GM12891 (cell line): ENCODE measurements at regions not wholly inside any gene's neighbourhood (a gene's known extent, or its start where the extent isn't known, plus 50 kb on each side); places are given as distances from the start of the nearest gene placed in this dataset.

Experiments used
- PAX5 ChIP-seq: IDR thresholded peaks from 2 replicates; pipeline ENCODE4 v1.6.1; 2011; ENCODE audit warnings: low read length, moderate library complexity, mild to moderate bottlenecking; ENCODE audit not compliant: insufficient read depth, severe bottlenecking
- POLR2A ChIP-seq: IDR thresholded peaks from 2 replicates; pipeline ENCODE4 v1.6.1; 2011; ENCODE audit warnings: low read depth, low read length, control low read depth
- POLR2AphosphoS5 ChIP-seq: IDR thresholded peaks from 2 replicates; pipeline ENCODE4 v1.6.1; 2011; ENCODE audit warnings: low read depth, low read length, control low read depth
- SPI1 ChIP-seq: IDR thresholded peaks from 2 replicates; pipeline ENCODE4 v1.6.1; 2011; ENCODE audit warnings: low read depth, low read length, control low read depth
- TAF1 ChIP-seq: IDR thresholded peaks from 2 replicates; pipeline ENCODE4 v1.6.1; 2011; ENCODE audit warnings: low read depth, low read length, control low read depth

- TF ChIP-seq TAF1 = no peak
- no peak for TF ChIP-seq POLR2A
- TF ChIP-seq POLR2AphosphoS5 = no peak
- TF ChIP-seq SPI1 = no peak
- TF ChIP-seq PAX5 = no peak
Observed at GRCh38 chr5:158462349-158463114, 603.6 kb upstream of the CLINT1 start.
